ENCODE measurements at regions not wholly inside any gene's neighbourhood (a gene's known extent, or its start where the extent isn't known, plus 50 kb on each side); places are given as distances from the start of the nearest gene placed in this dataset.
"Not testable (repeated sequence)": the region's sequence is repeated elsewhere in the genome, so short reads cannot be mapped to it uniquely, and the experiment has no call there.

GRCh38 chr5:154702477-154702876 lies 52.7 kb upstream of the LARP1 start:
- DNase-seq = peak; percentile 81

GRCh38 chr5:154701725-154702124 lies 53.5 kb upstream of the LARP1 start:
- not testable (repeated sequence) for DNase-seq

- DNase-seq = peak; percentile 92
These were observed 54.0 kb upstream of the LARP1 start for GRCh38 chr5:154701181-154701580.

- not testable (repeated sequence) for DNase-seq
These were observed 54.8 kb upstream of the LARP1 start for GRCh38 chr5:154700289-154700928.

- no peak for DNase-seq
These were observed 56.4 kb upstream of the LARP1 start for GRCh38 chr5:154698763-154699162.

GRCh38 chr5:154697371-154697770 lies 57.8 kb upstream of the LARP1 start:
- DNase-seq = no peak

- no peak for DNase-seq
These were observed 58.3 kb upstream of the LARP1 start for GRCh38 chr5:154696891-154697290.

GRCh38 chr5:154694159-154694558 lies 61.0 kb upstream of the LARP1 start:
- no peak for DNase-seq

- no peak for DNase-seq
These were observed 64.7 kb upstream of the LARP1 start for GRCh38 chr5:154690488-154690887.

GRCh38 chr5:154686490-154686889 lies 68.7 kb upstream of the LARP1 start:
- DNase-seq = no peak

GRCh38 chr5:154683101-154683880 lies 71.9 kb upstream of the LARP1 start:
- no peak for DNase-seq

GRCh38 chr5:154679501-154679900 lies 75.7 kb upstream of the LARP1 start:
- DNase-seq = no peak

GRCh38 chr5:154677921-154678320 lies 77.3 kb upstream of the LARP1 start:
- DNase-seq = no peak

GRCh38 chr5:154676508-154676907 lies 78.7 kb upstream of the LARP1 start:
- no peak for DNase-seq

- DNase-seq = no peak
These were observed 81.1 kb upstream of the LARP1 start for GRCh38 chr5:154674029-154674428.

GRCh38 chr5:154673506-154673905 lies 81.7 kb upstream of the LARP1 start:
- no peak for DNase-seq

GRCh38 chr5:154669913-154670312 lies 85.3 kb upstream of the LARP1 start:
- DNase-seq = not testable (repeated sequence)

- DNase-seq = no peak
These were observed 85.8 kb upstream of the LARP1 start for GRCh38 chr5:154669402-154669801.

GRCh38 chr5:154664869-154665268 lies 90.3 kb upstream of the LARP1 start:
- no peak for DNase-seq

- DNase-seq = no peak
These were observed 91.8 kb upstream of the LARP1 start for GRCh38 chr5:154663424-154663823.

- no peak for DNase-seq
These were observed 100.4 kb upstream of the LARP1 start for GRCh38 chr5:154654486-154655371.

GRCh38 chr5:154653764-154654485 lies 101.3 kb upstream of the LARP1 start:
- no peak for DNase-seq

GRCh38 chr5:154653418-154653763 lies 101.8 kb upstream of the LARP1 start:
- DNase-seq = no peak
